ENCODE measurements at regions not wholly inside any gene's neighbourhood (a gene's known extent, or its start where the extent isn't known, plus 50 kb on each side); places are given as distances from the start of the nearest gene placed in this dataset.

DNA sequence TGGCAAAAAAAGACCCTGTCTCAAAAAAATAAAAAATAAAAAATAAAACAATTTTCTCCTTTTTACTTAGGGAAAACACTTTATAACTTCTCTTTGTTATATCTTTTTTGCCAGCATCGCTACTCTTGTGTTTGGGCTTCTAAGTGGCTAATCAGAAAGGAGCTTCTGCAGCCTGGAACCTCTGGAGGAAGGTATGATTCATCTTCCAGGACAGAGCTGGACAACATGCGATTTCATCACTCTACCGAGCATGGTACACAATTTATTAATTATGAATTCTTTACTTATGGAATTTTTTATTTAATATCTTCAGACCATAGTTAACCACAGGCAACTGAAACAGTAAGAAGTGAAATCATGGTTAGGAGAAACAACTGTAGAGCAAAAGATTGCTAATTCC, 1254.3 kb upstream of the AGA start:
- Histone ChIP-seq H3K9me3 (no peaks in the 10 kb centered on the region), H3K4me3 (no peak overlapping the region), H3K4me1 (no peaks in the 10 kb centered on the region), H3K27ac (no peak overlapping the region), H3K27me3 (no peaks in the 10 kb centered on the region), H3K36me3 (no peaks in the 10 kb centered on the region)
- TF ChIP-seq, protein P1, sequence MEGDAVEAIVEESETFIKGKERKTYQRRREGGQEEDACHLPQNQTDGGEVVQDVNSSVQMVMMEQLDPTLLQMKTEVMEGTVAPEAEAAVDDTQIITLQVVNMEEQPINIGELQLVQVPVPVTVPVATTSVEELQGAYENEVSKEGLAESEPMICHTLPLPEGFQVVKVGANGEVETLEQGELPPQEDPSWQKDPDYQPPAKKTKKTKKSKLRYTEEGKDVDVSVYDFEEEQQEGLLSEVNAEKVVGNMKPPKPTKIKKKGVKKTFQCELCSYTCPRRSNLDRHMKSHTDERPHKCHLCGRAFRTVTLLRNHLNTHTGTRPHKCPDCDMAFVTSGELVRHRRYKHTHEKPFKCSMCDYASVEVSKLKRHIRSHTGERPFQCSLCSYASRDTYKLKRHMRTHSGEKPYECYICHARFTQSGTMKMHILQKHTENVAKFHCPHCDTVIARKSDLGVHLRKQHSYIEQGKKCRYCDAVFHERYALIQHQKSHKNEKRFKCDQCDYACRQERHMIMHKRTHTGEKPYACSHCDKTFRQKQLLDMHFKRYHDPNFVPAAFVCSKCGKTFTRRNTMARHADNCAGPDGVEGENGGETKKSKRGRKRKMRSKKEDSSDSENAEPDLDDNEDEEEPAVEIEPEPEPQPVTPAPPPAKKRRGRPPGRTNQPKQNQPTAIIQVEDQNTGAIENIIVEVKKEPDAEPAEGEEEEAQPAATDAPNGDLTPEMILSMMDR (IDR thresholded peaks at IDR 0.05) = no peak
- DNase-seq (no peak), ATAC-seq (no peak)
- intact Hi-C loops (cut with DNase I) = no loop called here

DNA sequence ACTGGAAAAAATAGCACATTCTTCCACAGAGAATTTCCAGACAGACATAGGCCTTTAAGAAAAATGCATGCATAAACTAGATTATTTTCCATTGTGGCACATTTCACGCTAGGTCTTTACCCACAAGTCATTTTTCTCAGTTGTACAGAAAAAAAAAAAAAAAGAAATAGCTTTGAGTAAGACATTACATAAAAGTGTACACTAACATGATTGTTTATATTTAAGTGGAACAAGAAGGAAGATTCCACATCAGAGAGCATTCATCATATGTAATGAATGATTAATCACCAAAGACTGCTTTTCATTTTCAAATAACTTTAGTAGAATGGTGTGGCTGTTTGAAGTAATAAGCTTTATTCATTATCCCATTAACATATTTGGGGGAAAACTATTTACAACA, 1270.2 kb upstream of the AGA start:
- H3K4me1 ChIP-seq = no peaks in the 10 kb centered on the region
- H3K9me3 ChIP-seq = no peaks in the 10 kb centered on the region
- no peaks in the 10 kb centered on the region for H3K36me3 ChIP-seq
- intact Hi-C loops (cut with DNase I) = no loop called here
- no peak overlapping the region for H3K4me3 ChIP-seq
- H3K27me3 ChIP-seq = no peaks in the 10 kb centered on the region
- ATAC-seq (no peak), DNase-seq (no peak)
- TF ChIP-seq, protein P1 (IDR thresholded peaks at IDR 0.05) = no peak
- H3K27ac ChIP-seq = no peak overlapping the region

DNA sequence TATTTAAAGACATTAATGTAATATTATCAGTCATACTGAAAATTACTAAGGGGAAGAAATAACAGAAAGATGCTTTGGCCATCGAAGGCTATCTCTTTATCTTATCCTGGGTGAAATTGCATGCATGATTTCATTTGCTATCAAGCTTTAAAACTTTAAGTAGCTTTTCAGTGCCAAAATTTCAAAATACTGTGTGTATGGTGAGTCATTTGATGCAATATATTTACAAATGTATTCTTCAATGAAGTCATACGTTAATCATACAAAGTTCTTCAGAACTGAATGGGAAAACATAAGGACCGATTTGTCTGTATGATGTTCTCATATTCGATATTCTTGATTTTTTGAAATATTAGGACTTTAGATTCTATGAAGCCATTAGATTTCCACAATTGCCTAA, 1295.8 kb upstream of the AGA start:
- no peak overlapping the region for H3K4me3 ChIP-seq

DNA sequence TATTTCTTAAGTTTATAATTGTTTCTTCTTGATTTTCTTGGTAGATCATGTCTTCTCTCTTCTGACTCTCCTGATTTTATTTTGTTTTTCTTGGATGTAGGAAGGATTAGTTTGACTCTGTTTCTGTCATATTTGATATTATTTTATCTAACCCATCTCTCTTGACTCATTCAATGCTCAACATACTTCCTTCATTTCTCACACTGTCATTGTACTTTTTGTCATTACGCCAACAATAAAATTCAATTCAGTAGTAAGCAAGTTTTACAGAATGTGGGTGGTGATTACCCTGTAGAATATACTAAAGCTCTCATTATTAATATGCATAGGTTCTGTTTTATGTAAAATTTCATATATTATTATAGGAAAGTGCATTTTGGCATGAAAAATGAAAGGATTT, 1303.0 kb upstream of the AGA start:
- Histone ChIP-seq H3K9me3 (no peaks in the 10 kb centered on the region), H3K4me1 (no peaks in the 10 kb centered on the region), H3K27ac (no peak overlapping the region), H3K36me3 (no peaks in the 10 kb centered on the region), H3K27me3 (no peaks in the 10 kb centered on the region), H3K4me3 (no peak overlapping the region)
- no peak for ATAC-seq
- intact Hi-C loops (cut with DNase I) = no loop called here
- TF ChIP-seq, protein P1 (IDR thresholded peaks at IDR 0.05) = no peak
- DNase-seq = no peak

More for the DNA sequence above, 1295.8 kb upstream of the AGA start:
- no peaks in the 10 kb centered on the region for H3K4me1 ChIP-seq
- H3K27ac ChIP-seq = no peak overlapping the region
- H3K36me3 ChIP-seq = no peaks in the 10 kb centered on the region
- H3K27me3 ChIP-seq = no peaks in the 10 kb centered on the region
- no peak for DNase-seq
- intact Hi-C loops (cut with DNase I) = no loop called here
- H3K9me3 ChIP-seq = no peaks in the 10 kb centered on the region
- ATAC-seq = no peak
- TF ChIP-seq, protein P1 (IDR thresholded peaks at IDR 0.05) = no peak

DNA sequence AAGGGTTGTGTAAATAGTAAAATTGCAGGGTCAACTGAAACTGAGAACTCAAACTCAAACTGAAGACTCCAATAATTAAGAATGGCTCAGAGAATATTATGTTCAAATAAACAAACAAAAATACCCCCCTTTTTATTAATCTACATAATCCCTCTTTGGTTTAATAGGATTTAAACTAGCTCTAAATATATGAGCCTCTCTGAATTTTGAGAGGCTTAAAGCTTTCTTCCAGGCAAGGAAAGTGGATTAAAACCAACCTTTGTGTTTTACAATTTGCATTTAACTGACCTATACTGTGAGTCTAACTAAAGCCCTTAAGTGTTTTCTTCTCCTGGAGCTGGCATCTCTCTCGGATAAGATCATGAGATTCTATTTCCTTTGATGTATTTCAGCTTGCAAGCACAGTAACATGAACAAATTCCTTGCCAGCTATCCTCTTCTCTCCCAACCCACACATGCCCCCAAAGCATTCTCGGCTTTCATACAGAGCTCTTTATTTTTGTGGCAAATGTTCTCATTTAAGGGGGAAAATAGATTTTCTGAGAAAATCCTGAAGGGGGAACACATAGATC, 1310.8 kb upstream of the AGA start:
- intact Hi-C loops (cut with DNase I) = no loop called here
- DNase-seq (no peak), ATAC-seq (no peak)
- TF ChIP-seq, protein P1 (IDR thresholded peaks at IDR 0.05) = no peak
- H3K9me3 ChIP-seq = no peaks in the 10 kb centered on the region
- no peaks in the 10 kb centered on the region for H3K27me3 ChIP-seq
- H3K27ac ChIP-seq = no peak overlapping the region
- no peaks in the 10 kb centered on the region for H3K36me3 ChIP-seq
- no peaks in the 10 kb centered on the region for H3K4me1 ChIP-seq
- H3K4me3 ChIP-seq = no peak overlapping the region

DNA sequence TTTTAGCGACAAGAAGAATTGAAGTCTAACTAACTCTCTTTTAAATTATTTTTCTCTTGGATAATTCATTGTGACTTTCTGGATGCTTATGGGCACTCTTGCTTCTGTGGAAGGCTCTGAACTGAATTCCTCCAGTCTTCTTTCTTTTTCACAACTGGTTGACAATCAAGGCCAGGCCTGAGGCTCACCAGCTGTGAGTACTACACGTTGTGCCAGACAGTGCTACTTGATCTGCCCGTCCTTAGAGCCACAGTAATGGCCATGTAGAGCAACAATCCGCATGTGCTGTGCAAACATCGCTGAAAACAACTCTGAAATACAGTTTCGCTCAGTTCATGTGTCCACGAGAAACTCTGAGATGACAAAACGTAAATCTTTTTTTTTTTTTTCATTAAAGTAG, 1336.3 kb upstream of the AGA start:
- H3K9me3 ChIP-seq = no peaks in the 10 kb centered on the region
- intact Hi-C loops (cut with DNase I) = no loop called here
- H3K36me3 ChIP-seq = no peaks in the 10 kb centered on the region
- TF ChIP-seq, protein P1 (IDR thresholded peaks at IDR 0.05) = no peak
- no peak for DNase-seq
- no peaks in the 10 kb centered on the region for H3K4me1 ChIP-seq
- H3K4me3 ChIP-seq = no peak overlapping the region
- no peak overlapping the region for H3K27ac ChIP-seq
- no peaks in the 10 kb centered on the region for H3K27me3 ChIP-seq
- ATAC-seq = no peak
